ENCODE measurements at regions not wholly inside any gene's neighbourhood (a gene's known extent, or its start where the extent isn't known, plus 50 kb on each side); places are given as distances from the start of the nearest gene placed in this dataset.
A peak's percentile ranks its signal among the peaks of the same experiment; 100 is the strongest.

DNA sequence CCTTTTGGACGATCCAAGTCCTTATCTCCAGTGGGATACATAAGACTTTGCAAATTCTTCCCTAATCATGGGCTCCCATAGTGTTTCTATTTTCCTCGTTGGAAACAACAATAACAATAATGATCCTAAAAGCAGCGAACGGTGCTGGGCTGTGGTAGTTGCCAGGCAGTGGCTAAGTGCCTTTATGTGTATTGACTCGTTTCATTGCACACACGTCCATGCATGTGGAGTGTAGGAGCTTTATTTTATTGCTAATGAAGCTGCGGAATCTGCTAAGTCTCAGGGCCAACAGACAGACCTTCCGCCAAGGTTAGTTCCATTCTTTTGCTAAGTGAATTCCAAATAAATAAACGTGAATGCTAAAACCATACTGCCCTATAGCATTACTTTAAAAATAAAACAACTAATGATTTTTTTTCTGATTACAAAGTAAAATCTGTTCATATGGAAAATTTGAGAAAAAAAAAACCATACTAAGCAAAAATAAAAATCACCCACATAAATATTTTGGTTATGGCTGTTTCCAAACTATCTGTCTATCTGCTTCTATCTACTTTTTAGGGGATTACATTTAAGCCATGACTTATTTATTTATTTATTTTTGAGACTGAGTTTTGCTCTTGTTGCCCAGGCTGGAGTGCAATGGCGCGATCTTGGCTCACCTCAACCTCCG lies 297.9 kb downstream of the BMP7 start:
- Histone ChIP-seq H2AK5ac (ENCODE audit: insufficient read length, low read length) (no peak overlapping the region), H2BK5ac (ENCODE audit: insufficient read length, low read length) (no peak overlapping the region), H3K4me2 (ENCODE audit: insufficient read depth, insufficient read length, low read length) (no peak overlapping the region), H3K4me1 (ENCODE audit: insufficient read depth, low read length) (peaks cover 11% of the 10 kb centered on the region), H3K9me3 (ENCODE audit: control insufficient read depth, low read depth, low read length) (no peaks in the 10 kb centered on the region), H3K9ac (ENCODE audit: extremely low read depth, insufficient read length, low read length) (no peak overlapping the region), H2BK120ac (ENCODE audit: low read depth, low read length, poor library complexity, severe bottlenecking) (no peak overlapping the region), H2BK12ac (ENCODE audit: insufficient read length, low read depth, low read length) (no peak overlapping the region), H3K4ac (ENCODE audit: low read depth, low read length) (no peak overlapping the region), H3K27me3 (ENCODE audit: insufficient read depth, low read length) (no peaks in the 10 kb centered on the region), H3K14ac (ENCODE audit: insufficient read depth, low read length) (no peak overlapping the region), H3K79me2 (ENCODE audit: insufficient read depth, low read length) (no peaks in the 10 kb centered on the region), H2BK20ac (ENCODE audit: low read depth, low read length, poor library complexity, severe bottlenecking) (no peak overlapping the region), H3K79me1 (ENCODE audit: insufficient read depth, low read depth, low read length, poor library complexity, severe bottlenecking) (no peaks in the 10 kb centered on the region), H3K56ac (ENCODE audit: insufficient read length, low read depth, low read length) (no peak overlapping the region), H3T11ph (ENCODE audit: low read length) (no peak overlapping the region), H4K5ac (ENCODE audit: insufficient read length, low read depth, low read length) (no peak overlapping the region), H2AFZ (ENCODE audit: low read length) (no peak overlapping the region), H3K27ac (ENCODE audit: insufficient read length, low read depth, low read length) (no peak overlapping the region), H3K23ac (ENCODE audit: insufficient read length, low read depth, low read length) (no peak overlapping the region), H3K18ac (ENCODE audit: insufficient read length, low read depth, low read length) (no peak overlapping the region), H2BK15ac (ENCODE audit: low read depth, low read length) (no peak overlapping the region), H3K23me2 (ENCODE audit: insufficient read length, low read depth, low read length, poor library complexity, severe bottlenecking) (no peaks in the 10 kb centered on the region), H4K8ac (replicated peaks; ENCODE audit: insufficient read length, low read depth, low read length) (no peak overlapping the region), H4K20me1 (ENCODE audit: control insufficient read depth, insufficient read depth, insufficient read length) (no peaks in the 10 kb centered on the region), H4K91ac (ENCODE audit: insufficient read length, low read depth, low read length) (no peak overlapping the region)
- peaks cover 31 to 39% of the 10 kb centered on the region in 2 experiments for H3K4me1 Mint-ChIP-seq
- TF ChIP-seq CTCF (conservative IDR thresholded peaks at IDR 0.05) = no peak
- no peak for DNase-seq
- peaks cover 0 to 5% (median 2%) of the 10 kb centered on the region in 3 experiments; a peak in 3 of 7 replicates for H3K36me3 Mint-ChIP-seq (ENCODE audit: insufficient read depth in 1 of 3, low read depth in 3 of 3)
- no peak overlapping the region for H3K4me3 Mint-ChIP-seq
- no CpG with 5 or more reads among the region's 12 CpGs for WGBS (ENCODE audit: extremely low coverage, insufficient read length, low lambda C conversion rate)
- H3K27ac Mint-ChIP-seq = 0 out of 7 replicates have a peak overlapping the region, but pooled peaks of 1 of the 3 experiments have one; percentile 14
- H3K9me3 Mint-ChIP-seq = peaks cover 0 to 6% of the 10 kb centered on the region in 2 experiments; a peak in 2 of 5 replicates
- peaks cover 27% of the 10 kb centered on the region for H3K27me3 Mint-ChIP-seq (ENCODE audit: low read depth)
